Vagina (tissue), 2 donors: ENCODE measurements at regions not wholly inside any gene's neighbourhood (a gene's known extent, or its start where the extent isn't known, plus 50 kb on each side); places are given as distances from the start of the nearest gene placed in this dataset.

Experiments
- DNase-seq, 2 donors: peaks; one replicate each; pipeline ENCODE4 v3.0.0-alpha.2; 2017; ENCODE audit errors: extremely low spot score in 2 of 2
- H3K27ac ChIP-seq: fragments of 200-600 bp; sonication (generic); one replicate; pipeline ENCODE4 v1.5.1; 2019
- H3K27me3 ChIP-seq: fragments of 200-600 bp; sonication (generic); one replicate; pipeline ENCODE4 v1.5.1; 2019
- H3K36me3 ChIP-seq, 2 donors: fragments of 200-600 bp; sonication (generic); one replicate each; pipeline ENCODE4 v1.5.1; 2017 to 2019
- H3K4me1 ChIP-seq: fragments of 200-600 bp; sonication (generic); one replicate; pipeline ENCODE4 v1.5.1; 2019
- H3K4me3 ChIP-seq, 2 donors: fragments of 200-600 bp; sonication (generic); 1 replicate in 1 of 2; 2 replicates in 1 of 2; pipeline ENCODE4 v1.5.1; 2016 to 2019
- H3K9me3 ChIP-seq: fragments of 200-600 bp; sonication (generic); one replicate; pipeline ENCODE4 v1.5.1; 2019
- POLR2A ChIP-seq, 2 donors: fragments of 450-650 bp; IDR thresholded peaks; one replicate each; pipeline ENCODE4 v1.6.1; 2017; ENCODE audit warnings: antibody characterized with exemption in 2 of 2, mild to moderate bottlenecking in 2 of 2, moderate library complexity in 2 of 2
- POLR2AphosphoS5 ChIP-seq, 2 donors: sonication (generic); formaldehyde crosslinking; IDR thresholded peaks; one replicate each; pipeline ENCODE4 v1.9.0; 2017; ENCODE audit warnings: antibody characterized with exemption in 2 of 2, mild to moderate bottlenecking in 2 of 2, low read depth in 1 of 2; ENCODE audit not compliant: insufficient read depth in 1 of 2
- intact Hi-C: fragments of 100-400 bp; cut with DNase I; formaldehyde crosslinking; loops from one replicate; pipeline ENCODE4 v1.15.1; 2023
- TF ChIP-seq, protein P1 (sequence below), 3 experiments: fragments of 450-650 bp in 2 of 3; fragments of 200-600 bp in 1 of 3; sonication (generic) in 1 of 3; IDR thresholded peaks; one replicate each; pipeline ENCODE4 v1.5.1; 2017 to 2019; ENCODE audit warnings: antibody characterized with exemption in 3 of 3, mild to moderate bottlenecking in 2 of 3, moderate library complexity in 2 of 3

DNA sequence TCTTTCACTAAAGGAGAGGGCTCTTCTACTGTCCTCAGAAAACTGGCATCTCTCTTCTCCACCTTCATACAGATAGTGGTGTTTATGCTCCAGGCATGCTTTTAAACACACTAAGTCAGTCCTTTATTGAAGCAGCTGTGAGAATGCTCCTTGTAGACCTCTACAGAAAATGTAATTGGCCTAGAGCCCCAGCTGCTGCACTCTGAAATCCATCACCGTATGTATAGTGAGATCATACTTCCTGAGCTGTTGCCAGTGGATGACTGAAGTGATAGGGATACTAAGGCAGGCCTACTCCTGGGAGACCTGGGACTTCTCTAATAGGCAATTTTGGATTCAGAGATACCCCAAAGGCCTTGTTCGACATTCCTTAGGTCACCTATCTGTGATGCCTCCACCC lies 535.4 kb downstream of the RPS29 start:
- no peaks in the 10 kb centered on the region for H3K4me1 ChIP-seq
- no peak for DNase-seq
- TF ChIP-seq POLR2AphosphoS5 (IDR thresholded peaks at IDR 0.05; ENCODE audit: insufficient read depth in 1 of 2, low read depth in 1 of 2), result no peak
- TF ChIP-seq, protein P1, sequence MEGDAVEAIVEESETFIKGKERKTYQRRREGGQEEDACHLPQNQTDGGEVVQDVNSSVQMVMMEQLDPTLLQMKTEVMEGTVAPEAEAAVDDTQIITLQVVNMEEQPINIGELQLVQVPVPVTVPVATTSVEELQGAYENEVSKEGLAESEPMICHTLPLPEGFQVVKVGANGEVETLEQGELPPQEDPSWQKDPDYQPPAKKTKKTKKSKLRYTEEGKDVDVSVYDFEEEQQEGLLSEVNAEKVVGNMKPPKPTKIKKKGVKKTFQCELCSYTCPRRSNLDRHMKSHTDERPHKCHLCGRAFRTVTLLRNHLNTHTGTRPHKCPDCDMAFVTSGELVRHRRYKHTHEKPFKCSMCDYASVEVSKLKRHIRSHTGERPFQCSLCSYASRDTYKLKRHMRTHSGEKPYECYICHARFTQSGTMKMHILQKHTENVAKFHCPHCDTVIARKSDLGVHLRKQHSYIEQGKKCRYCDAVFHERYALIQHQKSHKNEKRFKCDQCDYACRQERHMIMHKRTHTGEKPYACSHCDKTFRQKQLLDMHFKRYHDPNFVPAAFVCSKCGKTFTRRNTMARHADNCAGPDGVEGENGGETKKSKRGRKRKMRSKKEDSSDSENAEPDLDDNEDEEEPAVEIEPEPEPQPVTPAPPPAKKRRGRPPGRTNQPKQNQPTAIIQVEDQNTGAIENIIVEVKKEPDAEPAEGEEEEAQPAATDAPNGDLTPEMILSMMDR (IDR thresholded peaks at IDR 0.05), result no peak
- no peak for TF ChIP-seq POLR2A (IDR thresholded peaks at IDR 0.05)
- no peaks in the 10 kb centered on the region for H3K27me3 ChIP-seq
- no peaks in the 10 kb centered on the region for H3K36me3 ChIP-seq
- H3K9me3 ChIP-seq, result no peaks in the 10 kb centered on the region
- H3K27ac ChIP-seq, result no peak overlapping the region
- H3K4me3 ChIP-seq, result no peak overlapping the region
- intact Hi-C loops, result no loop called here

DNA sequence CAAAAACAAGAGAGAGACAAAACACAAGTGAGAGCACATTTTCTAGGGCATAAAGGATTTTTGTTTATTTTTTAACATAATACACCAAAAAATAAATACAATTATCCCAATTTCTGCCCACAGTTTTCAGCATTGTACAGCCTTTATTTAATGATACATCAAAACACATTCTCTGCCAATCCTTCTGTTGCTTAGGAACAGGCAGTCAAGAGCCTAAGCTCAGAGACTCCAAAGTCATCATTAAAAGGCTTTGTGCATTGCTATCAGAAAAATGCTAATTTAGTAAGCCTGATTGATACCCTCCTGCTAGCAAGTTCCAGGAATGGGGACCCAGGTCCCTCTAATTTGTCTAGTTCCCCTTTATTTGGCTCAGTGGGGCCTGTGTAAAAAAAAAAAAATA lies 536.5 kb downstream of the RPS29 start:
- no peaks in the 10 kb centered on the region for H3K4me1 ChIP-seq
- intact Hi-C loops, result no loop called here
- TF ChIP-seq, protein P1 (IDR thresholded peaks at IDR 0.05), result no peak
- no peak for TF ChIP-seq POLR2A (IDR thresholded peaks at IDR 0.05)
- no peak for TF ChIP-seq POLR2AphosphoS5 (IDR thresholded peaks at IDR 0.05; ENCODE audit: insufficient read depth in 1 of 2, low read depth in 1 of 2)
- H3K27me3 ChIP-seq, result no peaks in the 10 kb centered on the region
- no peak for DNase-seq
- no peak overlapping the region for H3K4me3 ChIP-seq
- H3K36me3 ChIP-seq, result no peaks in the 10 kb centered on the region
- no peaks in the 10 kb centered on the region for H3K9me3 ChIP-seq
- no peak overlapping the region for H3K27ac ChIP-seq

DNA sequence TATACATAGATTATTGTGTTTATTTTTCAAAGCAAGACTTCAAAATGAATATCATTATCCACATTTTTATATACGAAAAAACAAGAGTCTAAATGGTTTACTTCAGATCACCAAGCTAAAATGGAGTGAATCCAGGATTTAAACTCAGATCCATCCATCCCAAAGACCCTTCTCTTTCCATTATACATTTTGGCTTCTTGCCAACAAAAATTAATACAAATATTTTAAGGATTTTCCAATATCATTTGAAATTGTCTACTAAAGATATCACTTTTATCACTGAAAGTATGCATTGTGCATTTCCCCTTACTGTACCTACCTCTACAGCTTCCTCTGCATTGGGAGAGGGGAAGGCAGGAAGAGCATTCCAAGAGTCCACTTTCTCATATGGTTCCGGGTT lies 541.2 kb downstream of the RPS29 start:
- Histone ChIP-seq H3K4me3 (no peak overlapping the region), H3K27ac (no peak overlapping the region), H3K36me3 (no peaks in the 10 kb centered on the region), H3K27me3 (no peaks in the 10 kb centered on the region), H3K4me1 (no peaks in the 10 kb centered on the region), H3K9me3 (no peaks in the 10 kb centered on the region)
- intact Hi-C loops, result no loop called here
- no peak for DNase-seq
- TF ChIP-seq, protein P1 (IDR thresholded peaks at IDR 0.05), result no peak
- TF ChIP-seq POLR2A (IDR thresholded peaks at IDR 0.05) (no peak), POLR2AphosphoS5 (IDR thresholded peaks at IDR 0.05; ENCODE audit: insufficient read depth in 1 of 2, low read depth in 1 of 2) (no peak)

DNA sequence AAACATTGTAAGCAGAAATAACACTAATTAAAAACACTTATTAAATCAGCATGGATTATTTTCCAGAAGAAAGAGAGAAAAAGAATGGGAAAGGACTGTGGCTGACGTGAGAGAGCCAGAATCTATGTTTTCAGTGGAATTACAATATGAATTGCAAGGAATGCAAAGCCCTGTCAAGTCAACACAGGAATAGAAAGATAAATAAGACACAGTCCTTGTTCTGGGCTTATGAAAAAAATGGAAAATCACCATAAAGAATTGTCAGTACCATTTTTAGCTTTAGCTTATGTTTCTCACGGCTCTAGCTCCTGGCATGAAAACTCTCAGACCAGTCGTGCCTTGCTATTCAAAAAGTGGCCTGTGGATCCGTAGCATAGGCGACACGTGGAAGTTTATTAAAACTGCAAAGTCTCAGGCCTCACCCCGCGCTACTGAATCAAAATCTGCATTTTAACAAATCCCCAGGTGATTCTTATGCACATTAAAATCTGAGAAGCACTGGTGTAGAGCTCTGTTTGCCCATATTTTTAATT lies 549.1 kb downstream of the RPS29 start:
- Histone ChIP-seq H3K4me3 (no peak overlapping the region), H3K9me3 (no peaks in the 10 kb centered on the region), H3K27me3 (no peaks in the 10 kb centered on the region), H3K27ac (no peak overlapping the region), H3K36me3 (no peaks in the 10 kb centered on the region), H3K4me1 (no peaks in the 10 kb centered on the region)
- no peak for DNase-seq
- intact Hi-C loops, result no loop called here
- TF ChIP-seq, protein P1 (IDR thresholded peaks at IDR 0.05), result no peak
- no peak for TF ChIP-seq POLR2A (IDR thresholded peaks at IDR 0.05)
- no peak for TF ChIP-seq POLR2AphosphoS5 (IDR thresholded peaks at IDR 0.05; ENCODE audit: insufficient read depth in 1 of 2, low read depth in 1 of 2)

DNA sequence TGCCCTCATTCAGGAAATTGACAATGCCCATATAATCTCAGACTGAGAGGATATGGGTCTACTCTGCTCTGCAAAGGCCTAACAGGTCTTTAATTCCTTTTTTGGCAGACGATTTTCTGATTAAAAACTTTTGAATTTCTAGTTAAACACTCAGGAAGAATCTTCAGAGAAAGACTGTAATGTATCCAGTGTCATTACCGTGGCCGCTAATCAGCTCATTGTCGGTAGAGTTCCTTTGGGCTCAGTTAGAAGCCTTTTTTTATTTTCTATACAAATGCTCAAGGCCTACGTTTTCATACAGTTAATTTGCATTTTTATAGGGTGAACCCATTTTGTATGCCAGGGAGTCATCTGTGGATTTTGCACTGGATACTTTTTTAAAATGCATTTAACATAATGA lies 549.9 kb downstream of the RPS29 start:
- Histone ChIP-seq H3K27ac (no peak overlapping the region), H3K4me1 (no peaks in the 10 kb centered on the region), H3K9me3 (no peaks in the 10 kb centered on the region), H3K36me3 (no peaks in the 10 kb centered on the region), H3K27me3 (no peaks in the 10 kb centered on the region), H3K4me3 (no peak overlapping the region)
- intact Hi-C loops, result no loop called here
- DNase-seq, result no peak
- TF ChIP-seq POLR2AphosphoS5 (IDR thresholded peaks at IDR 0.05; ENCODE audit: insufficient read depth in 1 of 2, low read depth in 1 of 2), result no peak
- no peak for TF ChIP-seq POLR2A (IDR thresholded peaks at IDR 0.05)
- TF ChIP-seq, protein P1 (IDR thresholded peaks at IDR 0.05), result no peak
